ENCODE measurements at regions not wholly inside any gene's neighbourhood (a gene's known extent, or its start where the extent isn't known, plus 50 kb on each side); places are given as distances from the start of the nearest gene placed in this dataset.
"Not testable (repeated sequence)": the region's sequence is repeated elsewhere in the genome, so short reads cannot be mapped to it uniquely, and the experiment has no call there.

DNA sequence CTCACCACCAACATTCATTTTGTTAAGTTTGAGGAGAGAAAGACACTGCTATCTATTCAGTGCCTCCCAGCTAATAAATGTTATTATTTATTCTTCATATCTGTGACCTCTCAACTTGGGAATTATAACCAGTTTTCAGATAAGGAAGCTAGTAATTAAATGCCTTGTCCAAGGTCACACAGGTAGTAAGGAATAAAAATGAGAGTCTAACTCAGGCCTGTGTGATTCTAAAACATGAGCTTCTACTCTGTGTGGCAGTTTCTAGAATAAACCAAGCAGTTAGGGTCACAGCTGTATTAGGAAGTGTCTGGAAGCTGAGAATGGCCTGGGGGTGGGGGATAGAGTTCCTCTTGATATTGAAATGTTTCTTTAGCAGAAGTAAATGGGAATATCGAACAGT, 137.8 kb upstream of the LRATD1 start:
- no peaks in the 10 kb centered on the region for H3K4me1 ChIP-seq
- no peaks in the 10 kb centered on the region for H3K9me3 ChIP-seq
- no peak for TF ChIP-seq CTCF (IDR thresholded peaks at IDR 0.05)
- no peak overlapping the region for H3K27ac ChIP-seq
- H3K36me3 ChIP-seq: no peaks in the 10 kb centered on the region
- no peak for DNase-seq (ENCODE audit: low spot score)
- H3K27me3 ChIP-seq: no peaks in the 10 kb centered on the region
- H3K4me3 ChIP-seq: no peak overlapping the region

DNA sequence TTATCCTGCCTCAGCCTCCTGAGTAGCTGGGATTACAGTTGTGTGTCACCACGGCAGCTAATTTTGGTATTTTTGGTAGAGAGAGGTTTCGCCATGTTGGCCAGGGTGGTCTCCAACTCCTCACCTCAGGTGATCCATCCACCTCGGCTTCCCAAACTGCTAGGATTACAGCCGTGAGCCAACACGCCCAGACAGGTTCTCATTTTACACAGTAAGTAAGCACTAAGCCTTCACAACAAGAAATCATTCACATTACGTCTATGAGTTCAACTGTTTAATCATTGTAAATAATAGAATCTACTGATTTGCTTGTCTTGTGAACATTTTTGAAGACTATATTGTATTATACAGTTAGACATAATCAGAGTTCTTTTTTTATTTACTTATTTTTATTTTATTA, 131.5 kb upstream of the LRATD1 start:
- Histone ChIP-seq H3K9me3 (no peaks in the 10 kb centered on the region), H3K4me3 (no peak overlapping the region), H3K27me3 (no peaks in the 10 kb centered on the region), H3K36me3 (no peaks in the 10 kb centered on the region), H3K4me1 (no peaks in the 10 kb centered on the region), H3K27ac (no peak overlapping the region)
- no peak for TF ChIP-seq CTCF (IDR thresholded peaks at IDR 0.05)
- no peak for DNase-seq (ENCODE audit: low spot score)

DNA sequence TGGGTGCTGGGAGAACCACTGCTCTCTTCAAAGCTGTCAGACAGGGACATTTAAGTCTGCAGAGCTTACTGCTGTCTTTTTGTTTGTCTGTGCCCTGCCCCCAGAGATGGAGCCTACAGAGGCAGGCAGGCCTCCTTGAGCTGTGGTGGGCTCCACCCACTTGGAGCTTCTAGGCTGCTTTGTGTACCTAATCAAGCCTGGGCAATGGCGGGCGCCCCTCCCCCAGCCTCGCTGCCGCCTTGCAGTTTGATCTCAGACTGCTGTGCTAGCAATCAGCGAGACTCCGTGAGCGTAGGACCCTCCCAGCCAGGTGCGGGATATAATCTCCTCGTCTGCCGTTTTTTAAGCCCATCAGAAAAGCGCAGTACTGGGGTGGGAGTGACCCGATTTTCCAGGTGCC, 125.6 kb upstream of the LRATD1 start:
- DNase-seq (ENCODE audit: low spot score); H3K4me1 ChIP-seq; H3K9me3 ChIP-seq; H3K4me3 ChIP-seq; H3K27ac ChIP-seq; H3K27me3 ChIP-seq; H3K36me3 ChIP-seq: not testable (repeated sequence)

DNA sequence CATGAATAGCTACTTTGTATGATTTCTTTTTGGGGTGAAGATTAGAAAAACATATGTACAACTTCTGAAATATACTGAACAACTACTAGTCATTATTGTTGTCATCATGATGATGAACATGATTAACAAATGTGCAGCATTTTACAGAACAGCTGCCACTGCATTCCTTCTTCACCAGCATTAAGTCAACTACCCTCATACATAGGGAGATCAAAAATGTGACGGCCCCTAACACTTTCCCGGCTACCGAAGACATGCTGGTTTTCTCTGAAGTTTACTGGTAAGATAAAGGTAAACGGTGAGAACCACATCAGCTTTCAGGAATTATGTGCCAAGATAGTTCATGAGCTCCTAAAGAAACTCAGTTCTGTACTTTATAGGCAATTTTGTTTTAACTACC, 121.0 kb upstream of the LRATD1 start:
- Histone ChIP-seq H3K27ac (no peak overlapping the region), H3K4me1 (no peaks in the 10 kb centered on the region), H3K27me3 (no peaks in the 10 kb centered on the region), H3K4me3 (no peak overlapping the region), H3K36me3 (no peaks in the 10 kb centered on the region), H3K9me3 (no peaks in the 10 kb centered on the region)
- no peak for TF ChIP-seq CTCF (IDR thresholded peaks at IDR 0.05)
- DNase-seq (ENCODE audit: low spot score): no peak

GRCh38 chr2:14513903-14514302, 118.6 kb upstream of the LRATD1 start:
- no peak for DNase-seq (ENCODE audit: low spot score)
- H3K9me3 ChIP-seq: no peaks in the 10 kb centered on the region
- no peak overlapping the region for H3K4me3 ChIP-seq
- no peak for TF ChIP-seq CTCF (IDR thresholded peaks at IDR 0.05)
- H3K27me3 ChIP-seq: no peaks in the 10 kb centered on the region
- no peaks in the 10 kb centered on the region for H3K4me1 ChIP-seq
- H3K27ac ChIP-seq: no peak overlapping the region
- H3K36me3 ChIP-seq: no peaks in the 10 kb centered on the region

DNA sequence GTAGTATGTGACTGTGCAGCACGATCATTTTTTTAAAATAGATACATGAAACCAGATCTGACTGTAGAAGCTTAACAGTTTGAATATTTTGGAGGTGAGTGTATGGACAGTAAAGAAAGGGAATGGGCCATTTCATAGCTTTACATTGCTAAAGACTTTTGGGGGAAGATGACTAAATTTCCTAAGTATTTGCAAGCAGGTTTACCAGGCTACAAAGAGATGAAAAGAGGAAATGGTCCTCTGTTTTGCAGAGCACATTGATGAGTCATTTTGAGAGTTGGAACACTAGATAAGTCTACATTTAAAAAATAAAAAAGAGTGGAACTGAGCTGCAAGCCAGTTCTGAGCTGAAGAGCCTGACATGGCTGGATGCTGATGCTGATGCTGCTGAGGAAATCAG, 115.7 kb upstream of the LRATD1 start:
- Histone ChIP-seq H3K27ac (no peak overlapping the region), H3K36me3 (no peaks in the 10 kb centered on the region), H3K9me3 (no peaks in the 10 kb centered on the region), H3K27me3 (no peaks in the 10 kb centered on the region), H3K4me3 (no peak overlapping the region), H3K4me1 (no peaks in the 10 kb centered on the region)
- TF ChIP-seq CTCF (IDR thresholded peaks at IDR 0.05): no peak
- no peak for DNase-seq (ENCODE audit: low spot score)
